ENCODE measurements at regions not wholly inside any gene's neighbourhood (a gene's known extent, or its start where the extent isn't known, plus 50 kb on each side); places are given as distances from the start of the nearest gene placed in this dataset.

GRCh38 chr4:14829795-14830194 is 172.5 kb upstream of the CPEB2 start (continued):
- no peak for TF ChIP-seq RAD21 (IDR thresholded peaks at IDR 0.05 in 1 of 2, conservative IDR thresholded peaks at IDR 0.05 in 1 of 2; ENCODE audit: low read depth in 2 of 2, low read length in 2 of 2)
- TF ChIP-seq GABPA (IDR thresholded peaks at IDR 0.05; ENCODE audit: borderline replicate concordance, insufficient read depth, low read length): no peak
- no peak for TF ChIP-seq JUND (IDR thresholded peaks at IDR 0.05; ENCODE audit: low read length)
- no peak for TF ChIP-seq CBX5 (IDR thresholded peaks at IDR 0.05; ENCODE audit: low read depth, low read length)
- no peak for TF ChIP-seq CHD1 (IDR thresholded peaks at IDR 0.05; ENCODE audit: low read depth, low read length)
- TF ChIP-seq USF2 (IDR thresholded peaks at IDR 0.05; ENCODE audit: low read length): no peak

Data from H1 (cell line).